ENCODE measurements at regions not wholly inside any gene's neighbourhood (a gene's known extent, or its start where the extent isn't known, plus 50 kb on each side); places are given as distances from the start of the nearest gene placed in this dataset.
"Not testable (repeated sequence)": the region's sequence is repeated elsewhere in the genome, so short reads cannot be mapped to it uniquely, and the experiment has no call there.

DNA sequence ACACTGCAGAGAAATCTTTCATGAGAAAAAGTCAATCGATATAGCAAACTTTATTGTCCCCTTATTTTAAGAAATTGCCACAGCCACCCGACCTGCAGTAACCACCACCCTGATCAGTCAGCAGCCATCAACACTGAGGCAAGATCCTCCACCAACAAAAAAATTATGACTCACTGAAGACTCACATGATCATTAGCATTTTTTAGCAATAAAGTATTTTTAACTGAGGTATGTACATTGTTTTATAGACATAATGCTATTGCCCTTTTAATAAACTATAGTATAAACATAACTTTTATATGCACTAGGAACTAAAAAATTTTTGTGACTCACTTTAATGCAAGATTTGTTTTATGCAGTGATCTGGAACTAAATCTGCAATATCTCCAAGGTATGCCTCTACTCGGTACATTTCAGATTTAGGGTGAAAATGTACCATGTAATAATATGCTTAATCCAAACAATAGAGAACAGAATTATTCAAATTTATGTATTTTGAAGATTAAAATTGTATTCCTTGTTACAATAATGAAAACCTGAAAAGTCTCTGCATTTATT is 79.2 kb upstream of the CEP126 start:
- no peak for DNase-seq (ENCODE audit: low read depth in 2 of 2)

DNA sequence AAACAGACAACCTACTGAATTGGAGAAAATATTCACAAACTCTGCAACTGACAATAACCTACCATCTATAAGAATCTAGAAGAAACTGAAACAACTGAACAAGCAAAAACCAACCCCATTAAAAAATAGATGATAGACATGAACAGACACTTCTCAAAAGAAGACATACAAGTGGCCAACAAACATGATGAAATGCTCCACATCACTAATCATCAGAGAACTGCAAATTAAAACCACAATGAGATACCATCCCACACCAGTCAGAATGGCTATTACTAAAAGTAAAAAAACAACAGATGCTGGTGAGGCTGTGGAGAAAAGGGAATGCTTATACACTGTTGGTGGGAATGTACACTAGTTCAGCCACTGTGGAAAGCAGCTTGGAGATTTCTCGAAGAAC is 84.3 kb upstream of the CEP126 start:
- not testable (repeated sequence) for DNase-seq (ENCODE audit: low read depth in 2 of 2)

DNA sequence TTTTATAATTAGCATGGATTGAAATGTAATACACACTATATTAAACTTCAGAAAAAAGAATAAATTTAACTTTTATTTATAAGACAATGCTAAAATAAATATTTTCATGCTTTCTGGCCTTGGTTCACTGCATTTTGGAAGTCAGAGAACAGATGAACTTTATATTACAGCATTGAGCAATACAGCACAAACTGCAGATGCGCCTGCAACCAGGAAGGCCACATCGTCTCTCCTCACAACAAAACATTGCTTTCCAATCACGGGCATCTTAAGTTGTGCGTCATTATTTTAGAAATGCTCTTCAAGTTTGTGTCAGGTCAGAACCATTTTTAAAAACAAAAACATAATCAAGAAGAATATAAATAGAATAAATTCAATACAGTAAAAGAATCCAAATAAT is 89.3 kb upstream of the CEP126 start:
- DNase-seq (ENCODE audit: low read depth in 2 of 2), result no peak

DNA sequence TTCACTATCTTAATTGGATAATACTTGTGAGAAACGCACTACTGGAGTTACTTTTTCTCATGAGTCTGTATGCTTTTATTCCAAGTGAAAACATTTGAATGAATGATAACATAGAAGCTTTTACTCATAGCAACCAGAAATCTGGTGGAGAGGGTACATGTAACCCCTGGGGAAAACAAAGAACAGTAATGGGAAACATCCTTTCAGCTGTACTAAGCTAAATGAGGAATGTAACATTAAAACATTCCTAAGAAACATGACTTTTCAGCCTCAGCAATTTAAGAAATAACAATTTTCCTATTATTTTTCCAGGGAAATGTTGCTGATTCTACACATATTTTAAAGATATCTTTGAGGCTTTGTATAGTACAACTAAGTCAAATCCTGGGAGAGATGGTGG is 97.2 kb upstream of the CEP126 start:
- DNase-seq (ENCODE audit: low read depth in 2 of 2), result no peak

DNA sequence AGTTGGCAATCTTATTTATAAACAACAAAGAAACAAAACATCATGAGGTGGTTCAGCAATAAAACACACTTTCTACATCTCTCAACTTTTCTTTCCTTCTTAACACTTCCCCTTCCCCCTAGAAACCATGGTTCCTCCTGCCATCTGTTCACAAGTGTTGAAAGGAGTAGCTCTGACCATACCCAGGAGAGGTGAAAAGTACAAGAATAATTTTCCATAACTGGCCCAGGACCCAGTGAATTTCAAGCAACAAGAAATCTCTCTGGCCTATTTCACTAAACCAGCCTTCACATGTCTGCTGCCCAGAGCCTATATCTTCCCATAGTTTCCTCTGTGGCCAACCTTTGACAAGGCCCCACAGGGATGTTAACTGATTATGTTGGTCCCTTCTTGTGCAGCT is 98.2 kb upstream of the CEP126 start:
- DNase-seq (ENCODE audit: low read depth in 2 of 2), result no peak

DNA sequence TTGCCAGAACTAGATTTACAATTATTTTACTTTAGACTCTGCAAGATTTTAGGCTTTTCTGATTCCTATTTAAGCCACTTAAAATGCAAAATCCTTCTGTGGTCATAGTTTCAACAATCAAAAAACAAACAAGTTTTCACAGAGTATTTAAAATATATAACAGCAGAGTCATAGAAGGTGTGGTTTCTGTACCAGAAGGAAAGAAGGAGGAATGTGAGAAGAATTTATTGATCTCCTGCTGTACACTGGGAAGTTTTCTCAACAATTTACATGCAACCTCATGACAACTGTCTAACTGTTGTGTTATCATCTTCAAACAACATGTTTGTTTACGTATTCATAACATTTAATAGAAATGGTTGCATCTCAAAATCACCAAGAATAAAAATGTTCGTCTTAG is 102.3 kb upstream of the CEP126 start:
- no peak for DNase-seq (ENCODE audit: low read depth in 2 of 2)

DNA sequence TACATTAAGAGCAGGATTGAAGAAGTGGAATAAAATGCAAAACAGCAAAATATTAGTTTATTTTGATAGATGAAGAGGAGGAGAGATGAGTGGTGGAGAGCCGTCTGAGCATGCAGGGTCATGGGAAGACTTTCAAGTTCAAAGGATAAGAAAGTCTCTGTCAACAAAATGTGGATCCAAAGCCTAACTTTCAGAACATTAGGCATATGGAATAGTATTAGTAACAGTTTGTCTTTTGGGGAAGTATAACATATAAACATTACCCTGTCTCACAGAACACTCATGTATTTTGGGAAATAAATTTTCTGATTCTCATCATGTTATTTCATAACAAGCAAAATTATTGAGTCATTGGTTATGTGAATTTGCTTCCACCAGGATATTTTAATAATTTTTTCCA is 104.3 kb upstream of the CEP126 start:
- no peak for DNase-seq (ENCODE audit: low read depth in 2 of 2)

DNA sequence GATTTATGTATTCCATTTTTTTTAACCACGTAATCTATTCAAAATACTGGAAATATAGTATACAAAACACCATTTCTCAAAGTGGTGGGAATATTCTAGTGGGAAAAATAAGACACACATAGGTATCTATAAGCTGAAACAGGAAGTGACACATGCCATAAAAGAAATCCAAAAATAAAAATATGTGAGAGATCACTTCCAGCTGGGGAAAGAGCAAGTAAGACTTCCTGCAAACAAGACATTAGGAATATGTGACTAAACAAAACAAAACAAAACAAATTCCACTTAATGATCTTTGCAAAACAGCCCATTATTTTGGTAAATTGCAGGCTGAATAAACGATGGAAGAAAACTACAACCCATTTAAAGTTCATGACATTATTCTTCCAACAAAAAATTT is 107.3 kb upstream of the CEP126 start:
- no peak for DNase-seq (ENCODE audit: low read depth in 2 of 2)

DNA sequence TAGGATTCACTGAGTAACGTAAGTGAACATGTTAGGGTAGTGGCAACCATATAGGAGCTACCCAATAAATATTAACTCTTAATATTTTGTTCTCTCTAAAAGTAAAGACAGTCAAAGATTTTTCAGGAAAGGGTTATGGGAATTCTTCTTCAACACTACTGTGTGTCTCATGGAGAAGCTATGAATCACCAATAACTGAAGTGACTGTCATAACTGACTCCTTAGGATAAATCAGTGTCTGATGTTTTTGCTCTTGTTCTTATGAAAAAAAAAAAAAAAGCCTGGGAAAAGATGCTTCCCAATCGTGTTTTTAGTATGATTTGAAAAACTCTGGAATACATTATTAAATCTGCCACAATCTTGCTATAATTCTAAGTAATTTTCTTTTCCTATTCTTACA is 111.2 kb upstream of the CEP126 start:
- no peak for DNase-seq (ENCODE audit: low read depth in 2 of 2)

DNA sequence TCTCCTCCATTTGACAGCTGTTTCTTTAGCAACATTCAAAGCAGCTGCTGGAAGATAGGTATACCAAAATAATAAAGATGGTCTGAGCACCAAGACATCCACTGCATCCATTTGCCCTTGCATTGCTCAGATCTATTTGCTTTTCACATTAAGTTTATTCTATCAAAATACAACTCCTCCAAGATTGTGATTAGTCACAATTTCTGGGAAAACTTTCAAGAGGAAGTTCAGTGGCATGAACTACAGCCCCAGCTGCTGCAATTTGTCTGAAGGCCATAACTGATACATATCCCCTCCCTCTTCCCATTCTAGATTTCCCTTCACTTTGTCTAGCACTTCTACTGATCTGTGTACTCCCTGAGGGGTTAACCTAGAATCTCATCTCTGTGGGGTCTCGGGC is 117.5 kb upstream of the CEP126 start:
- no peak for DNase-seq (ENCODE audit: low read depth in 2 of 2)

DNA sequence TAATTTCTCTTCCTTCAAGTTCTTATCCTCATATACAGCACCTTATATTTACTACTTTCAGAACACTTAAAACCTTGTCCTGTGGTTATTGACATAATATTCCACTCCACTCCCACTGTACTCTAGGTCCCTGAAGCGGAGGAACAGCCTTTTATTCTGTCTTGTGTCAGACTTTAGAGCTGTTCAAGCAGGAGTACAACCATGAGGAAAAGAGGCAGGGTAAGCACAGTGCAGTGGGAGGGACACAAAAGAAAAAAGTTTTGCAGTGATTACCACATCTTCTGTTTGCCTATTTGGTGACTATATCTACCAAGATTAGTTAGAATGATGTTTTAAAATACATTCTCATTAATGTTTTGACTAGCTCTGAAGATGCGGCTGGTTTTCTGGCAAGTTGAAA is 122.0 kb upstream of the CEP126 start:
- DNase-seq (ENCODE audit: low read depth in 2 of 2), result no peak

DNA sequence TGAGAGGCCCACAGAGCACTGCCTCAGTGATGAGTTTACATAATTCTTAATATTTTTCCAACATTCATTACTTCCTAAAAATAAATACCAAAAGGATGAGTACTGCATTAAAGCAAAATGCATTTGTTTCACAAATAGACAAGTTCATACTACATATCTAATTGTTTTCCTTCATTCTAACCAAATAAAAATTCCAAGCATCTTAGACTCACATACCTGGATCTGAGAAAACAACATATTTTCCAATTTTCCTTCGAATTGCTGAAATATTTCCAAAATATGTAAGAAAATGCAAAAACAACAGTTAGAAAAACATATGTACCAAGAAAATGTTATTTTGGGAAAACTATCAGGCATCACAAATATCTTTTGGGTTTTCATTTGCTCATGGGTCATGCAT is 127.9 kb upstream of the CEP126 start:
- no peak for DNase-seq (ENCODE audit: low read depth in 2 of 2)

DNA sequence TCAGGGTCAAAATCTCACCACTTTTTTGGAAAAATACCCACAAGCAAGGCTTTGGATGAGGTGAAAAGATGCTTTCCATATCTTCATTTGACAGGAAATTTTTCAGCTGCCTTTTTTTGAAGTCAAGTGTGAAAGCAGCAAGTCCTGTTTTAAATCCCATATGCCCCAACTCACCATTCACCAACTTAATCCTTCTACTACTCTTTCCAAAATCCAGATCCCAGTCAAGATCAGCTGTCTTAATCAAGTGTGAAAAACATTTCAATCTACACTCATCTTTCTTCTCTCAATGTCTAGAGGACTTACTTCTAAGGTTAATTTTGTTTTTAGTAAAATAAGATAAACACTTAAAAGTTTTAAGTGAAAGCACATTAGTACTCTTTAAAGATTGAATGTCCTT is 128.4 kb upstream of the CEP126 start:
- no peak for DNase-seq (ENCODE audit: low read depth in 2 of 2)

DNA sequence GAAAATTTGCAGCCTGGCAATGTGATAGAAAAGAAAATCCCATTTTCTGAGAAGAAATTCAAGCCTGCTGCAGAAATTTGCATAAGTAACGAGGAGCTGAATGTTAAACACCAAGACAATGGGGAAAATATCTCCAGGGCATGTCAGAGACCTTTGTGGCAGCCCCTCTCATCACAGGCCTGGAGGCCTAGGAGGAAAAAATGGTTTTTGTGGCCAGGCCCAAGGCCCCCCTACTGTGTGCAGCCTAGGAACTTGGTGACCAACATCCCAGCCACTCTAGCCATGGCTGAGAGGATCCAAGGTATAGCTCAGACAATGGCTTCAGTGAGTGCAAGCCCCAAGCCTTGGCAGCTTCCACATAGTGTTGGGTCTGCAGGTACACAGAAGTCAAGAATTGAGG is 135.6 kb upstream of the CEP126 start:
- not testable (repeated sequence) for DNase-seq (ENCODE audit: low read depth in 2 of 2)

DNA sequence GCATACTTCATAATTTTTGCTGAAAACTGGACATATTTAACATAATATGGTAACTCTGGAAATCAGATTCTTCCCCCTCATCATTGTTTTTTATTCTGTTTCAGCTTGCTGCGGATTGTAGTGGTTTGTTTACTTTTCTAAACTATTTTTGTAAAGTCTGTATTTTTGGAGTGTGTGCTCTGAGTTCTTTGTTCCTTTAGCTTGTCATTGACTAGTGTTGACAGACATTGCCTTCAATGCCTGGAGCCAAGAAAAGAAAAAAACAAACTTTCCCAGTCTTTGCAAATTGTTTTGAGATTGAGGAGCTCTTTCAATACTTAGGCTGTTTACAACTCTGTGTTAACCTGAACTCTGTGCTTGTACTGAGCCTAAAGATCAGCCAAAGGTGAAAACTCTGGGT is 137.3 kb upstream of the CEP126 start:
- no peak for DNase-seq (ENCODE audit: low read depth in 2 of 2)

DNA sequence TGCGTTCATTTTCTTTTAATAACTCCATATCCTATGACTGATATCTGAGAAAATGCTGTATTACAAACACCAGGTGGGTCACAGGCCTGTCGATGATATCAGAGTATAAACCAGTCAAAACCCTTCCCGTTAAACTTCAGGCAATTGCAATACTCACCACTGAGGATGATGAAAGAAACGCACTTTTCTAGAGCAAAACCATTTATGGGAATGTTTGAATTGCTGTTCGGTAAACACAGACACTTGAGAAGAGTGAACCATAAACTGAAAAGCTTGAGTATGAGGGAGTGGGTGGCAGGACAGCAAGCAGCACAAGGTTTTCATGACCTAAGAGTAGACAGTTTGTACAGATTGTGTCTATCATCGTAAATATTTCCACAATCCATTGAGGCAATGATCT is 139.8 kb upstream of the CEP126 start:
- DNase-seq (ENCODE audit: low read depth in 2 of 2), result no peak

DNA sequence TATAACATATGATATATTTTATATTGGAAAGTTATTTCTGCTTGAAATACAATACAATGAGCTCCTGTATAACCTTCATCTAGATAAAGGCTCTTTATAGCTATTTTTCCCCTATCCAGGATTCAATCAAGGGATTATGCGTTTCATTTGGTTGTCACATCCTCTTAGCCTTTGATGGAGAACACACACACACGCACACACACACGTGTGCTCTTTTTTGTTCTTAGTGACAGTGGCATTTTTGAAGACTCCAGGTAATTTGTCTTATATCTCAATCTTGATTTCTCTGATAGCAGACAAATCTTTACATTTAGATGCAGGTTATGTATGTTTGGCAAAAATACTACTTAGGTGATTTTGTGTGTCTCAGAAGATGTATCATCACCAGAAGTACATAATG is 144.2 kb upstream of the CEP126 start:
- DNase-seq (ENCODE audit: low read depth in 2 of 2), result no peak

DNA sequence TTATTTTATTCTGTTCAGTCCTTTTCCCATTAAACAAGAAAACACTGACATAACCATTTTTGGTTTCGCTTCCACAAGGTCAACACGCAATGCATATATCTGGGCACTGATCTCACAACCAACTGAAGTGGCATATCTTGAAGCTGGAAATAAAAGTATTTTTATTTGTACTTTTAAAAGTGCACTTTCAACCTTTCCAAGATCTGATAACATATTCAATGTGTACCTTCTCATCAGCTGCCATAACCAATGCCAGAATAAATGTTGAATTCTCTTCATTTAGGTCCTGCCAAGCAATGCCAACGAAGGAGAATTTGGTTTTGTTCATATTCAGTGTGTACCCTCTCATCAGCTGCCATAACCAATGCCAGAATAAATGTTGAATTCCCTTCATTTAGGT is 148.9 kb upstream of the CEP126 start:
- no peak for DNase-seq (ENCODE audit: low read depth in 2 of 2)

DNA sequence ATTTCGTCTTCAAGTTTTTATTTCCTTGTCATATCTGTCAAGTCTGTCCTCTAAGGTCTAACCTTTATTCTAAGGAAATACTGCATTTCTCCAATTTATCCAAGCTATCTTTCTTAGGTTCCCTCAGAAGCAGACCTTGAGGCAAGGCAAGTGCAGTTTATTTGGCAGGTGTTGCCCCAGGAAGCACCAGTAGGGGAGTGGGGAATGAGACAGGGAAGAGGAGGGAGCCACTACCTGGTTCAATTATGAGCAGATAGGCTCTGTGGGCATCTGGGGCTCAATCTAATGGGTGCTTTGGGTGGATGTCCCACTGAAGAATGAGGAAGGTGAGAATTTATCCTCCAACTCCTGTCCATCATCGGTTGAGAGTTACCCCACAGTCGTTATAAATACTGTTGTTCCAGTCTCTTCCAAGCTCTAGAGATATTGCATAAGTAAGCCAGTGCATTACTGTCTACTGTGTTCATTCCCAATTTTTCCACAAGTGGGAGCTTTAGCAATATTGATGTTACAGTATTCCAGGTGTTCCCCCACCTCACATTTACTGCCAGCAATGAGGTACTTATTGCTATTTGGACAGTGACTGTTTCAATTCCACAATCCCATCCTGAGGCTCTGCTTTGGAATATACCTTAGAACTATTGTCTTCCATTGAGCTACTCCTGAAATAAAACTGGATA is 154.9 kb upstream of the CEP126 start:
- no peak for DNase-seq (ENCODE audit: low read depth in 2 of 2)

DNA sequence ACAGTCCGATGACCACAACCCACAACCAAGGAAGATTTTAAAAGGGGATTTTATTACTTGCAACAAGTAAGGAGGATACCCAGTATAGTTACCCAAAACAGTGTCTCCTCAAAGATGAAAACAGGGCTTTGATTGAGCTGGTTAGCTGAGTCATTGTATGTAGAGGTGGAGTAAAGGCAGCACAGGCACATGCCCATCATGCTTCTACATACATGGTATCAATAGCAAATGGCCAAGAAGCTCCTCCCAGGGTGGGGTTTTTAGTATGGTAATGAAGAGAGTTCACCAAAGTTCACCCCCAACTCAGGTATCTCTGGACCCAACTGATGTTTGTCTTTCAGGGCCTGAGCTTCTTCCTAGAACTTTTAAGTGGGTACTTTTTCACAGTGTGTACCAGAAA is 157.1 kb upstream of the CEP126 start:
- DNase-seq (ENCODE audit: low read depth in 2 of 2), result no peak

DNA sequence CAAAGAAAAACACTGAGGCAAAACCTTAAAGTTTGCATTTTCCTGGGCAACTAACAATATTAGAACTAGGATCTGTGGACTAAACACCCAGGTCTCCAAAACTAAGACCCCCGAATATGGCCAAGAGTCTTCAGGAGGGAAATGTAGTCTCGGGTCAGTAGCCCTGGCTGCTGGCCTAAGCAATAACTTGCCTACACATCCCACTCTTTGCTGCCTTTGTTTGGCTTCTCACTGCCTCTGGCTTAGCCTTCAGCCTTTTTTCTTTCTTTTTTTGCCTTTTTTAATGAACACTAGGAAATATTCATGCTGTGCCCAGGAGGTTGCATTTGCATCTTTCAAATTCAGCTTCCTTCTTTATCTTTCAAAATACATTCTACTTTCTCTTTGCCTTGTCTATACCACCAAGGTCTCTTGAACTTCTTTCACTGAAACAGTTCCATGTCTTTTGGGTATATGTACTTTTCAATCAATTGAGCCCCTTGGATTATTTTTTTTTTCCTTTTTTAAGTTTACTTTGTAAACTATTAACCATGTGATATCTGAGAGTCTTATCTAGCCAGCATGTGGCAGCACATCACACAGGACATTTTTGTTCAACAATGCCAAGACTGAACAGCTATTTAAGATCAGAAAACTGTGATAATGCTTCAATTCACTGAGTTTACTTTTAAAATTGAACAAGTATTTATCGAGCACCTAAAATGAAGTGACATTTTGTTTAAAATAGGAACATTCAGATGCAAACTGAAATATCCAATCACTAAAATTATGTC is 165.0 kb upstream of the TRPC6 start:
- no peak for DNase-seq (ENCODE audit: low read depth in 2 of 2)

DNA sequence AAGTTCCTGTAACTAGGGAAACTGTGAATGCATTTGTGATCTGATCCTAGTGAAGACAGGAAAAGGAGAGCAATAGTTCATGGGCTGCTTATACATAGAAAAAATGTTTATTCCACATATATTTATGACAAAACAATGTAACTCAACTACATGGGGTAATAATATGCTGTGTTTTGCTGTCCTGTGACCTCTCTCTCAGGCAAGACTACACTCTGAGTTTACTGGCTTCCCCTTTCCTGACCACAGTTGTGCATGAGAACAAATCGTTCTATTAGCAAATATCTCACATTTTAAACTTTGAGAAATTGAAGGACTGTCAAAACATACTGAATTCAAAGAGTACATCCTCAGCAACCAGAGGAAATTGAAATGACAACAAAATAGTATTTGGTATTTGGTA is 161.9 kb upstream of the TRPC6 start:
- no peak for DNase-seq (ENCODE audit: low read depth in 2 of 2)

DNA sequence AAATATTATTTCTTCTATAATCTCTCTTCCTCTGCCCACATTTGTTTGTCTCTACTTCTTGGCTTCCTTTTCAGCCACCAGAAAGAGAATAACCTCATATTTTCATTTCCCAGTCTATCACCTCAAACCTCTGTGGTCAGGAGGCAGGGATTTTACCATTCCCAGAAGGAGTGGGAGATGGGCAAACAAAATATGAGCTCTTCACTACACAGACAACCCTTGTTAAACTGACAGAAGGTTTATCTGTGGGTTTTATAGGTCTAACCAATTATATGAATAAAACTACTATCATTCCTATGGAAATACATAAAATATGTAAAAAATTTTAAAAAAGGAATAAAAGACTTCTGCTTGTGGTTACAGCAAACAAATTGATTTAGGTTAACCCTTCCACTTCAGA is 160.0 kb upstream of the TRPC6 start:
- DNase-seq (ENCODE audit: low read depth in 2 of 2), result no peak

Measured in fibroblast of skin of left biceps (primary cell).